ENCODE measurements at regions not wholly inside any gene's neighbourhood (a gene's known extent, or its start where the extent isn't known, plus 50 kb on each side); places are given as distances from the start of the nearest gene placed in this dataset.
"Not testable (repeated sequence)": the region's sequence is repeated elsewhere in the genome, so short reads cannot be mapped to it uniquely, and the experiment has no call there.

- not testable (repeated sequence) for DNase-seq (ENCODE audit: low read depth)
These were observed 1186.1 kb downstream of the TMEM121 start for GRCh38 chr14:106712513-106712912.

GRCh38 chr14:106714446-106715428, 1188.4 kb downstream of the TMEM121 start:
- not testable (repeated sequence) for DNase-seq (ENCODE audit: low read depth)

More at GRCh38 chr14:106712513-106712912, 1186.1 kb downstream of the TMEM121 start:
- H3K4me3 ChIP-seq (ENCODE audit: low read depth, low read length): not testable (repeated sequence)

GRCh38 chr14:106717544-106717943, 1191.2 kb downstream of the TMEM121 start:
- not testable (repeated sequence) for DNase-seq (ENCODE audit: low read depth); H3K4me3 ChIP-seq (ENCODE audit: low read depth, low read length)
- peak; percentile 14 for TF ChIP-seq CTCF (IDR thresholded peaks at IDR 0.05; ENCODE audit: insufficient read depth, low read depth, low read length)

More at GRCh38 chr14:106714446-106715428, 1188.4 kb downstream of the TMEM121 start:
- not testable (repeated sequence) for H3K4me3 ChIP-seq (ENCODE audit: low read depth, low read length)

- H3K4me3 ChIP-seq (ENCODE audit: low read depth, low read length): not testable (repeated sequence)
These were observed 1193.5 kb downstream of the TMEM121 start for GRCh38 chr14:106719880-106720279.

GRCh38 chr14:106721926-106722325, 1195.5 kb downstream of the TMEM121 start:
- DNase-seq (ENCODE audit: low read depth); H3K4me3 ChIP-seq (ENCODE audit: low read depth, low read length): not testable (repeated sequence)

More at GRCh38 chr14:106719880-106720279, 1193.5 kb downstream of the TMEM121 start:
- not testable (repeated sequence) for DNase-seq (ENCODE audit: low read depth)

- DNase-seq (ENCODE audit: low read depth): not testable (repeated sequence)
These were observed 1196.7 kb downstream of the TMEM121 start for GRCh38 chr14:106722813-106723687.

GRCh38 chr14:106727962-106728361, 1201.6 kb downstream of the TMEM121 start:
- DNase-seq (ENCODE audit: low read depth); H3K4me3 ChIP-seq (ENCODE audit: low read depth, low read length): not testable (repeated sequence)

More at GRCh38 chr14:106722813-106723687, 1196.7 kb downstream of the TMEM121 start:
- H3K4me3 ChIP-seq (ENCODE audit: low read depth, low read length): not testable (repeated sequence)

- H3K4me3 ChIP-seq (ENCODE audit: low read depth, low read length): no peak overlapping the region
- no peak for TF ChIP-seq CTCF (IDR thresholded peaks at IDR 0.05; ENCODE audit: insufficient read depth, low read depth, low read length)
- DNase-seq (ENCODE audit: low read depth): no peak
These were observed 1202.2 kb downstream of the TMEM121 start for GRCh38 chr14:106728611-106729010.

- no peak for TF ChIP-seq CTCF (IDR thresholded peaks at IDR 0.05; ENCODE audit: insufficient read depth, low read depth, low read length)
- H3K4me3 ChIP-seq (ENCODE audit: low read depth, low read length): no peak overlapping the region
- no peak for DNase-seq (ENCODE audit: low read depth)
These were observed 1203.2 kb downstream of the TMEM121 start for GRCh38 chr14:106729551-106729950.

All from fibroblast of villous mesenchyme (primary cell).